OCI-LY1 (cell line): ENCODE measurements at regions not wholly inside any gene's neighbourhood (a gene's known extent, or its start where the extent isn't known, plus 50 kb on each side); places are given as distances from the start of the nearest gene placed in this dataset.

Experiments used
- EZH2 ChIP-seq: fragments of 200-600 bp; sonication (generic), shearing (Covaris generic); IDR thresholded peaks from 2 replicates; pipeline ENCODE4 v1.8.0; 2017; ENCODE audit warnings: borderline replicate concordance, mixed run types, mild to moderate bottlenecking, antibody characterized with exemption, low read length, moderate library complexity, mixed read lengths
- TF ChIP-seq, protein P1 (sequence below): fragments of 200-600 bp; sonication (generic), shearing (Covaris generic); IDR thresholded peaks from 2 replicates; pipeline ENCODE4 v1.5.1; 2017; ENCODE audit warnings: mild to moderate bottlenecking, antibody characterized with exemption, low read length, moderate library complexity, mixed read lengths

DNA sequence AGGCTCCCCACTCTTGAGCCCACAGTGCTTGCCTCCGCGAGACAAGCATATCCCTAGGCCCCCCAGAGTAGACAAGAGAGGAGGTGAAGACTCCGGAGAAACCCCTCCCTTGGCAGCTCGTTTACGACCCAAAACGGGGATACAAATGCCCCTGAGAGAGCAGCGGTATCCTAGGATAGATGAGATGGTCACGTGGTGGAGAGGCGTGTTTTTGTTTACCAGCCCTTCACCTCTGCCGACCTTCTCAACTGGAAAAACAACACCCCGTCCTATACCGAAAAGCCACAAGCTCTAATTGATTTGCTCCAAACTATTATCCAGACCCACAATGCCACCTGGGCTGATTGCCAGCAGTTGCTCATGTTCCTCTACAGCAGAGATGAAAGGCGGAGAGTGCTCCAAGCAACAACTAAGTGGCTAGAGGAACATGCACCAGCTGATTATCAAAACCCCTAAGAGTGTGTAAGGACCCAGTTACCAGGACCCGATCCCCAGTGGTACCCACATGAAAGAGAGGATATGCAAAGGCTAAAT, 99.5 kb upstream of the OSBPL11 start:
- TF ChIP-seq EZH2, result no peak
- TF ChIP-seq, protein P1, sequence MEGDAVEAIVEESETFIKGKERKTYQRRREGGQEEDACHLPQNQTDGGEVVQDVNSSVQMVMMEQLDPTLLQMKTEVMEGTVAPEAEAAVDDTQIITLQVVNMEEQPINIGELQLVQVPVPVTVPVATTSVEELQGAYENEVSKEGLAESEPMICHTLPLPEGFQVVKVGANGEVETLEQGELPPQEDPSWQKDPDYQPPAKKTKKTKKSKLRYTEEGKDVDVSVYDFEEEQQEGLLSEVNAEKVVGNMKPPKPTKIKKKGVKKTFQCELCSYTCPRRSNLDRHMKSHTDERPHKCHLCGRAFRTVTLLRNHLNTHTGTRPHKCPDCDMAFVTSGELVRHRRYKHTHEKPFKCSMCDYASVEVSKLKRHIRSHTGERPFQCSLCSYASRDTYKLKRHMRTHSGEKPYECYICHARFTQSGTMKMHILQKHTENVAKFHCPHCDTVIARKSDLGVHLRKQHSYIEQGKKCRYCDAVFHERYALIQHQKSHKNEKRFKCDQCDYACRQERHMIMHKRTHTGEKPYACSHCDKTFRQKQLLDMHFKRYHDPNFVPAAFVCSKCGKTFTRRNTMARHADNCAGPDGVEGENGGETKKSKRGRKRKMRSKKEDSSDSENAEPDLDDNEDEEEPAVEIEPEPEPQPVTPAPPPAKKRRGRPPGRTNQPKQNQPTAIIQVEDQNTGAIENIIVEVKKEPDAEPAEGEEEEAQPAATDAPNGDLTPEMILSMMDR, result no peak
